T-helper 17 cell (primary cell): ENCODE measurements at regions not wholly inside any gene's neighbourhood (a gene's known extent, or its start where the extent isn't known, plus 50 kb on each side); places are given as distances from the start of the nearest gene placed in this dataset.
"Not testable (repeated sequence)": the region's sequence is repeated elsewhere in the genome, so short reads cannot be mapped to it uniquely, and the experiment has no call there.

Experiments
- ATAC-seq: fragments of 150-1000 bp; cut with Tn5 transposase; 2 replicates; pipeline ENCODE4 v1.10.0; 2021; ENCODE audit warnings: mild to moderate bottlenecking, moderate library complexity
- DNase-seq, 3 donors: peaks; one replicate each; pipeline versions ENCODE4 v3.0.0 to v3.0.0-alpha.2; 2020 to 2021
- H3K9me3 ChIP-seq: one replicate; pipeline ENCODE4 v1.7.0; 2013; ENCODE audit warnings: low read length, mild to moderate bottlenecking; ENCODE audit not compliant: control insufficient read depth, poor library complexity, severe bottlenecking
- H3K27ac Mint-ChIP-seq: one replicate; pipeline ENCODE4 v1.8.0; 2022; ENCODE audit warnings: mild to moderate bottlenecking, moderate library complexity, mixed read lengths
- H3K27me3 Mint-ChIP-seq: one replicate; pipeline ENCODE4 v1.8.0; 2022; ENCODE audit warnings: mixed read lengths
- H3K36me3 Mint-ChIP-seq: one replicate; pipeline ENCODE4 v1.8.0; 2022; ENCODE audit warnings: low read depth, mixed read lengths
- H3K4me1 Mint-ChIP-seq: one replicate; pipeline ENCODE4 v1.8.0; 2022; ENCODE audit warnings: mild to moderate bottlenecking, mixed read lengths
- H3K4me3 Mint-ChIP-seq: one replicate; pipeline ENCODE4 v1.8.0; 2022; ENCODE audit warnings: mild to moderate bottlenecking, moderate library complexity, mixed read lengths

- DNase-seq (no peak), ATAC-seq (no peak)
- Mint-ChIP-seq H3K4me1 (peaks cover 2% of the 10 kb centered on the region), H3K27ac (no peak overlapping the region), H3K4me3 (no peak overlapping the region), H3K36me3 (no peaks in the 10 kb centered on the region), H3K27me3 (no peaks in the 10 kb centered on the region)
- H3K9me3 ChIP-seq, result no peaks in the 10 kb centered on the region
Measured at GRCh38 chrX:74090049-74090448, 213.9 kb upstream of the ZCCHC13 start.

- Mint-ChIP-seq H3K27ac (no peak overlapping the region), H3K4me3 (no peak overlapping the region), H3K27me3 (no peaks in the 10 kb centered on the region), H3K36me3 (no peaks in the 10 kb centered on the region), H3K4me1 (peaks cover 3% of the 10 kb centered on the region)
- DNase-seq, result no peak
- ATAC-seq, result no peak
- H3K9me3 ChIP-seq, result no peaks in the 10 kb centered on the region
Measured at GRCh38 chrX:74085642-74086236, 218.2 kb upstream of the ZCCHC13 start.

- Mint-ChIP-seq H3K4me3 (no peak overlapping the region), H3K27ac (no peak overlapping the region), H3K27me3 (no peaks in the 10 kb centered on the region), H3K36me3 (no peaks in the 10 kb centered on the region), H3K4me1 (peaks cover 2% of the 10 kb centered on the region)
- ATAC-seq (no peak), DNase-seq (no peak)
- peaks cover under 1% of the 10 kb centered on the region for H3K9me3 ChIP-seq
Measured at GRCh38 chrX:74080165-74080564, 223.8 kb upstream of the ZCCHC13 start.

GRCh38 chrX:74065831-74066390 is 213.4 kb upstream of the XIST start:
- ATAC-seq (no peak), DNase-seq (no peak)
- no peaks in the 10 kb centered on the region for H3K9me3 ChIP-seq
- Mint-ChIP-seq H3K4me1 (peaks cover 3% of the 10 kb centered on the region), H3K36me3 (no peaks in the 10 kb centered on the region), H3K27me3 (no peaks in the 10 kb centered on the region), H3K27ac (no peak overlapping the region), H3K4me3 (no peak overlapping the region)

GRCh38 chrX:74063426-74064155 is 211.1 kb upstream of the XIST start:
- DNase-seq, result no peak
- no peaks in the 10 kb centered on the region for H3K9me3 ChIP-seq
- Mint-ChIP-seq H3K4me1 (peaks cover 3% of the 10 kb centered on the region), H3K27ac (no peak overlapping the region), H3K4me3 (no peak overlapping the region), H3K27me3 (no peaks in the 10 kb centered on the region), H3K36me3 (no peaks in the 10 kb centered on the region)
- no peak for ATAC-seq

GRCh38 chrX:74061879-74062278 is 209.4 kb upstream of the XIST start:
- H3K9me3 ChIP-seq, result no peaks in the 10 kb centered on the region
- ATAC-seq (no peak), DNase-seq (no peak)
- H3K4me1 Mint-ChIP-seq, result peaks cover 3% of the 10 kb centered on the region
- H3K27me3 Mint-ChIP-seq, result no peaks in the 10 kb centered on the region
- no peaks in the 10 kb centered on the region for H3K36me3 Mint-ChIP-seq
- H3K4me3 Mint-ChIP-seq, result no peak overlapping the region
- no peak overlapping the region for H3K27ac Mint-ChIP-seq

- no peaks in the 10 kb centered on the region for H3K27me3 Mint-ChIP-seq
- H3K4me1 Mint-ChIP-seq, result no peaks in the 10 kb centered on the region
- H3K4me3 Mint-ChIP-seq, result no peak overlapping the region
- ATAC-seq (no peak), DNase-seq (no peak)
- H3K36me3 Mint-ChIP-seq, result no peaks in the 10 kb centered on the region
- H3K9me3 ChIP-seq, result peaks cover 2% of the 10 kb centered on the region
- no peak overlapping the region for H3K27ac Mint-ChIP-seq
Measured at GRCh38 chrX:74049126-74049525, 196.6 kb upstream of the XIST start.

GRCh38 chrX:74034066-74034465 is 181.6 kb upstream of the XIST start:
- ATAC-seq, DNase-seq, H3K9me3 ChIP-seq, H3K4me1 Mint-ChIP-seq, H3K36me3 Mint-ChIP-seq, H3K4me3 Mint-ChIP-seq, H3K27ac Mint-ChIP-seq, H3K27me3 Mint-ChIP-seq: not testable (repeated sequence)

GRCh38 chrX:74031527-74031926 is 179.0 kb upstream of the XIST start:
- not testable (repeated sequence) for H3K27me3 Mint-ChIP-seq, H3K9me3 ChIP-seq, ATAC-seq, H3K4me3 Mint-ChIP-seq, H3K4me1 Mint-ChIP-seq, H3K27ac Mint-ChIP-seq, H3K36me3 Mint-ChIP-seq, DNase-seq

GRCh38 chrX:74030766-74031165 is 178.3 kb upstream of the XIST start:
- H3K4me1 Mint-ChIP-seq, H3K27ac Mint-ChIP-seq, H3K4me3 Mint-ChIP-seq, H3K36me3 Mint-ChIP-seq, H3K9me3 ChIP-seq, ATAC-seq, H3K27me3 Mint-ChIP-seq, DNase-seq: not testable (repeated sequence)

GRCh38 chrX:74025145-74025544 is 172.6 kb upstream of the XIST start:
- not testable (repeated sequence) for DNase-seq, ATAC-seq, H3K4me3 Mint-ChIP-seq, H3K27ac Mint-ChIP-seq, H3K4me1 Mint-ChIP-seq, H3K9me3 ChIP-seq, H3K36me3 Mint-ChIP-seq, H3K27me3 Mint-ChIP-seq

- ATAC-seq, result no peak
- no peaks in the 10 kb centered on the region for H3K27me3 Mint-ChIP-seq
Measured at GRCh38 chrX:74023203-74023602, 170.7 kb upstream of the XIST start.

GRCh38 chrX:74018253-74018652 is 165.7 kb upstream of the XIST start:
- H3K27ac Mint-ChIP-seq, result no peak overlapping the region
- no peak for DNase-seq
- peaks cover 3% of the 10 kb centered on the region for H3K36me3 Mint-ChIP-seq
- no peak for ATAC-seq
- peaks cover 11% of the 10 kb centered on the region for H3K4me1 Mint-ChIP-seq
- no peaks in the 10 kb centered on the region for H3K27me3 Mint-ChIP-seq
- no peaks in the 10 kb centered on the region for H3K9me3 ChIP-seq
- H3K4me3 Mint-ChIP-seq, result no peak overlapping the region

More at GRCh38 chrX:74023203-74023602, 170.7 kb upstream of the XIST start:
- peaks cover 3% of the 10 kb centered on the region for H3K36me3 Mint-ChIP-seq
- H3K4me1 Mint-ChIP-seq, result no peaks in the 10 kb centered on the region
- no peak for DNase-seq
- no peak overlapping the region for H3K27ac Mint-ChIP-seq
- H3K9me3 ChIP-seq, result no peaks in the 10 kb centered on the region
- no peak overlapping the region for H3K4me3 Mint-ChIP-seq
